ENCODE measurements at regions not wholly inside any gene's neighbourhood (a gene's known extent, or its start where the extent isn't known, plus 50 kb on each side); places are given as distances from the start of the nearest gene placed in this dataset.

DNA sequence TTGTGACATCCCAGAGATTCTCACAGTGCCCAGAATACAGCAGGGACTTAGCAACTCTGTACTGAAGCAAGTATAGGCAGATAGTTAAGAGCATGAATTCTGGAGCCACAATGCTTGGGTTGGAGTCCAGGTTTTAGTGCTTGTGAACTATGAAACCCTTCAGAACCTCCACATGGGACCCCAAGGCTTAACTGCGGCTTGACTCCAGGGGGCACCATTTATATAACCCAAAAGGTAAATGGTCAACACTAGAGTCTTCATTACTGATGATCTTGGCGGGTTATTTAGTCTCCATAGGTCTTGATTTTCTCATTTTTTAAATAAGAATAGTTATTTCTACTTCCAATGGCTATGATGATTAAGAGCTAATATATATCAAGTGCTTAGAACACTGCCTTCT, 390.3 kb downstream of the TAF11L14 start:
- no peak overlapping the region for H3K9ac ChIP-seq (ENCODE audit: insufficient read length, low read depth)
- H3K27me3 ChIP-seq (ENCODE audit: insufficient read depth, insufficient read length) = no peaks in the 10 kb centered on the region
- H3K9me3 ChIP-seq (ENCODE audit: insufficient read depth, low read length) = no peaks in the 10 kb centered on the region
- H3K4me3 ChIP-seq (ENCODE audit: insufficient read length, low read depth) = no peak overlapping the region
- H3K4me1 ChIP-seq (ENCODE audit: insufficient read depth, insufficient read length) = no peaks in the 10 kb centered on the region
- no peaks in the 10 kb centered on the region for H3K36me3 ChIP-seq (ENCODE audit: insufficient read depth, insufficient read length, low read length)
- TF ChIP-seq YY1 (IDR thresholded peaks at IDR 0.05; ENCODE audit: insufficient read depth, insufficient read length) (no peak), SUZ12 (IDR thresholded peaks at IDR 0.05; ENCODE audit: extremely low read depth, insufficient read depth, insufficient read length) (no peak), ZNF274 (IDR thresholded peaks at IDR 0.05; ENCODE audit: low read depth, low read length) (no peak)
- DNase-seq (ENCODE audit: low read depth, low spot score) = no peak

DNA sequence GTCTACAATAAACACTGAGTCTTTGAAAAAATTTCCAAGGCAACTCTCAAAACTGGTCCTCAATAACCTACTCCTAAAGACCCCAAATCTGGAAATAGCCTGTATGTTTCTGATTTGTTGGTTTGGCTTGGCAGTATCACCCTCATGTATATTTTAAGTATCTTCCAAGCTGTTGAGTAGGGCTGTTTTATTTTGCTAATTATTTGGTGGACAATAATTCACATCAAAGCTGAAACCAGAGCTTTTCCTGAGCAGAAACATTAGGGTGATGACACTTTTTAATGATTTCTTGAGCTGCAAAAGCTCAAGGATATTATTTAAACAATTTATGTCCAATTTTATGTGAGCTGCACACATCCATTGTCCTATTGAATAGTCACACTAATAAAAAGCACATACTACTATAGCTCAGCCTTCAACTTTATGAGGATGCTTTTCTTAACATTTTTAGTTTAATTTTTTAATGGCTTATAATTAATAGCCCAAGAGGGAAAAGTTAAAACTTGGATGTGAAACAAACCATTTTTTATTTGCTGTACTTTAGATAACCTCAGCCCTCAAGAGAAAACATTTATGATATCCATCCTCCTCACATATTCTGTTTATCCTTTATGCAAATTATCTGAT, 393.1 kb downstream of the TAF11L14 start:
- TF ChIP-seq SUZ12 (IDR thresholded peaks at IDR 0.05; ENCODE audit: extremely low read depth, insufficient read depth, insufficient read length) = no peak
- TF ChIP-seq ZNF274 (IDR thresholded peaks at IDR 0.05; ENCODE audit: low read depth, low read length) = no peak
- TF ChIP-seq YY1 (IDR thresholded peaks at IDR 0.05; ENCODE audit: insufficient read depth, insufficient read length) = no peak
- no peaks in the 10 kb centered on the region for H3K27me3 ChIP-seq (ENCODE audit: insufficient read depth, insufficient read length)
- DNase-seq (ENCODE audit: low read depth, low spot score) = no peak

GRCh38 chr5:18028036-18028435, 393.8 kb downstream of the TAF11L14 start:
- Histone ChIP-seq H3K9me3 (ENCODE audit: insufficient read depth, low read length) (no peaks in the 10 kb centered on the region), H3K4me1 (ENCODE audit: insufficient read depth, insufficient read length) (no peaks in the 10 kb centered on the region), H3K4me3 (ENCODE audit: insufficient read length, low read depth) (no peak overlapping the region), H3K27me3 (ENCODE audit: insufficient read depth, insufficient read length) (no peaks in the 10 kb centered on the region), H3K36me3 (ENCODE audit: insufficient read depth, insufficient read length, low read length) (no peaks in the 10 kb centered on the region), H3K9ac (ENCODE audit: insufficient read length, low read depth) (no peak overlapping the region)
- TF ChIP-seq SUZ12 (IDR thresholded peaks at IDR 0.05; ENCODE audit: extremely low read depth, insufficient read depth, insufficient read length) (no peak), YY1 (IDR thresholded peaks at IDR 0.05; ENCODE audit: insufficient read depth, insufficient read length) (no peak), ZNF274 (IDR thresholded peaks at IDR 0.05; ENCODE audit: low read depth, low read length) (no peak)
- no peak for DNase-seq (ENCODE audit: low read depth, low spot score)

More for the DNA sequence above, 393.1 kb downstream of the TAF11L14 start:
- no peaks in the 10 kb centered on the region for H3K36me3 ChIP-seq (ENCODE audit: insufficient read depth, insufficient read length, low read length)
- no peaks in the 10 kb centered on the region for H3K9me3 ChIP-seq (ENCODE audit: insufficient read depth, low read length)
- H3K4me3 ChIP-seq (ENCODE audit: insufficient read length, low read depth) = no peak overlapping the region
- H3K9ac ChIP-seq (ENCODE audit: insufficient read length, low read depth) = no peak overlapping the region
- no peaks in the 10 kb centered on the region for H3K4me1 ChIP-seq (ENCODE audit: insufficient read depth, insufficient read length)

DNA sequence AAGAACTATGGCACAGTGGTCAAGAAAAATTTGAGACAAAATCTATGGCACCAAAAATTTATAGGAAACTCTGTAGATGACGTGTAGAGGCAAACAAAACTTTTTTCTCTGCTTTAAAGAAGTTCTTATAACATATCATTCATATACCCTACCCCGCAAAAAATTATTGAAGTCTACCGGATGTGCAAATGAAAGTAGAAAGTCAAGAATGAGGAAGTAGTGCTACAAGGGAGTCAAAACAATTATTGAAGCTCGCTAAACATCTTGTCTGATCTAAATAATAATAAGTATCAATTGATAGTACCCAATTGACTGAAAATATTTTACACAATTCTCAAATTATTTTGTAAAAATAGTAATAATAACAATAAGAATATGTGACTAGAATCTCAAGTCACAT, 398.5 kb downstream of the TAF11L14 start:
- H3K4me3 ChIP-seq (ENCODE audit: insufficient read length, low read depth) = no peak overlapping the region
- no peaks in the 10 kb centered on the region for H3K36me3 ChIP-seq (ENCODE audit: insufficient read depth, insufficient read length, low read length)
- no peak for DNase-seq (ENCODE audit: low read depth, low spot score)
- H3K9ac ChIP-seq (ENCODE audit: insufficient read length, low read depth) = no peak overlapping the region
- H3K27me3 ChIP-seq (ENCODE audit: insufficient read depth, insufficient read length) = no peaks in the 10 kb centered on the region
- TF ChIP-seq YY1 (IDR thresholded peaks at IDR 0.05; ENCODE audit: insufficient read depth, insufficient read length) (no peak), ZNF274 (IDR thresholded peaks at IDR 0.05; ENCODE audit: low read depth, low read length) (no peak), SUZ12 (IDR thresholded peaks at IDR 0.05; ENCODE audit: extremely low read depth, insufficient read depth, insufficient read length) (no peak)
- no peaks in the 10 kb centered on the region for H3K9me3 ChIP-seq (ENCODE audit: insufficient read depth, low read length)
- H3K4me1 ChIP-seq (ENCODE audit: insufficient read depth, insufficient read length) = no peaks in the 10 kb centered on the region

DNA sequence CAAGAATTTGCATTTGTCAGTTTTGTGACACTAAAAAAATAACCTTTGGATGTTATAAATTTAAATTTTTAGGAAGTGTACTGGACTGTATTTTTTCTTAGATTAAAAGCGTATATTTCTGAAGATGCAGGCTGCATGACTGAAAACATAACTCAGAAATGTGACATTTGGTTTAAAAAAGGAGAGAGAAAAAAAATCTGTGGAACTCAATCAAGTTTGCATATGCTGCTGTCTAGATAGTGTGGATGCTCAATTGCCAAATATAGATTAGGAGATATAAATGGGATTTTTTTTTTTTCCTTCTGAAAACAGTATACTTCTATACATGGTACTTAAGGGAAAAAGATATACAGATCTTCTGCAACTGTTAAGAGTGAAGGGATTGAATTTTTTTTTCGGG, 402.3 kb downstream of the TAF11L14 start:
- Histone ChIP-seq H3K36me3 (ENCODE audit: insufficient read depth, insufficient read length, low read length) (no peaks in the 10 kb centered on the region), H3K4me1 (ENCODE audit: insufficient read depth, insufficient read length) (no peaks in the 10 kb centered on the region), H3K9ac (ENCODE audit: insufficient read length, low read depth) (no peak overlapping the region), H3K27me3 (ENCODE audit: insufficient read depth, insufficient read length) (no peaks in the 10 kb centered on the region), H3K4me3 (ENCODE audit: insufficient read length, low read depth) (no peak overlapping the region), H3K9me3 (ENCODE audit: insufficient read depth, low read length) (no peaks in the 10 kb centered on the region)
- TF ChIP-seq YY1 (IDR thresholded peaks at IDR 0.05; ENCODE audit: insufficient read depth, insufficient read length) = no peak
- TF ChIP-seq ZNF274 (IDR thresholded peaks at IDR 0.05; ENCODE audit: low read depth, low read length) = no peak
- no peak for TF ChIP-seq SUZ12 (IDR thresholded peaks at IDR 0.05; ENCODE audit: extremely low read depth, insufficient read depth, insufficient read length)
- no peak for DNase-seq (ENCODE audit: low read depth, low spot score)

GRCh38 chr5:18037718-18038117, 403.5 kb downstream of the TAF11L14 start:
- H3K27me3 ChIP-seq (ENCODE audit: insufficient read depth, insufficient read length) = no peaks in the 10 kb centered on the region
- no peaks in the 10 kb centered on the region for H3K36me3 ChIP-seq (ENCODE audit: insufficient read depth, insufficient read length, low read length)
- no peak overlapping the region for H3K4me3 ChIP-seq (ENCODE audit: insufficient read length, low read depth)
- H3K9ac ChIP-seq (ENCODE audit: insufficient read length, low read depth) = no peak overlapping the region
- no peaks in the 10 kb centered on the region for H3K9me3 ChIP-seq (ENCODE audit: insufficient read depth, low read length)
- H3K4me1 ChIP-seq (ENCODE audit: insufficient read depth, insufficient read length) = no peaks in the 10 kb centered on the region
- no peak for TF ChIP-seq SUZ12 (IDR thresholded peaks at IDR 0.05; ENCODE audit: extremely low read depth, insufficient read depth, insufficient read length)
- TF ChIP-seq YY1 (IDR thresholded peaks at IDR 0.05; ENCODE audit: insufficient read depth, insufficient read length) = no peak
- no peak for TF ChIP-seq ZNF274 (IDR thresholded peaks at IDR 0.05; ENCODE audit: low read depth, low read length)
- no peak for DNase-seq (ENCODE audit: low read depth, low spot score)

DNA sequence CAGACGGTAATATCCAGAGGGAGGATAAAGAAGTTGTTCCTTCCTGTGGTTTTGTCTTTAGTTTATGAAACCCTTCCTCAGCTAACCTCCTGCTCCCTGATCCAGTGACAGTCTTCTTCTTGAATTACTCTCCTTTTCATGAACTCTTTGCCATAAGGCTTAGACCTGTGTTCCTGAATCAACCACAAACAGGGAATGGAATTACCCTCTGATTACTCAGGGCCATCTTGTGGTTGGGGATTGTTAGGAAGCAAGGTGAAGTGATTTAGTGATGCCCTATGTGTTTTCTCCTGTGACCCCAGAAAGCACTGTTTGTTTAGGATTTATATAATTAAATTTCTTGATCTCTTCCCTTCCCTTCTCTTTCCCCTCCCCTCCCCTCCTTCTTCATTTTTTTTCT, 409.1 kb downstream of the TAF11L14 start:
- no peak for DNase-seq (ENCODE audit: low read depth, low spot score)
- TF ChIP-seq SUZ12 (IDR thresholded peaks at IDR 0.05; ENCODE audit: extremely low read depth, insufficient read depth, insufficient read length) = no peak
- Histone ChIP-seq H3K4me3 (ENCODE audit: insufficient read length, low read depth) (no peak overlapping the region), H3K9me3 (ENCODE audit: insufficient read depth, low read length) (no peaks in the 10 kb centered on the region), H3K4me1 (ENCODE audit: insufficient read depth, insufficient read length) (no peaks in the 10 kb centered on the region), H3K36me3 (ENCODE audit: insufficient read depth, insufficient read length, low read length) (no peaks in the 10 kb centered on the region), H3K9ac (ENCODE audit: insufficient read length, low read depth) (no peak overlapping the region), H3K27me3 (ENCODE audit: insufficient read depth, insufficient read length) (no peaks in the 10 kb centered on the region)

Data from NT2/D1 (cell line).